ENCODE measurements at regions not wholly inside any gene's neighbourhood (a gene's known extent, or its start where the extent isn't known, plus 50 kb on each side); places are given as distances from the start of the nearest gene placed in this dataset.
"Not testable (repeated sequence)": the region's sequence is repeated elsewhere in the genome, so short reads cannot be mapped to it uniquely, and the experiment has no call there.

GRCh38 chr21:14008006-14008405, 202.7 kb downstream of the LIPI start:
- not testable (repeated sequence) for DNase-seq

GRCh38 chr21:14006144-14006543, 204.6 kb downstream of the LIPI start:
- DNase-seq: not testable (repeated sequence)

- DNase-seq: not testable (repeated sequence)
Measured at GRCh38 chr21:13986996-13987958, 223.5 kb downstream of the LIPI start.

GRCh38 chr21:13985865-13986863, 224.6 kb downstream of the LIPI start:
- DNase-seq: not testable (repeated sequence)

- not testable (repeated sequence) for DNase-seq
Measured at GRCh38 chr21:13985137-13985864, 225.5 kb downstream of the LIPI start.

- DNase-seq: not testable (repeated sequence)
Measured at GRCh38 chr21:13984728-13985127, 226.0 kb downstream of the LIPI start.

GRCh38 chr21:13981176-13982087, 229.3 kb downstream of the LIPI start:
- not testable (repeated sequence) for DNase-seq

GRCh38 chr21:13980115-13980662, 230.6 kb downstream of the LIPI start:
- not testable (repeated sequence) for DNase-seq

- not testable (repeated sequence) for DNase-seq
Measured at GRCh38 chr21:13979608-13980007, 231.1 kb downstream of the LIPI start.

- not testable (repeated sequence) for DNase-seq
Measured at GRCh38 chr21:13974582-13974981, 236.2 kb downstream of the LIPI start.

GRCh38 chr21:13969853-13970252, 240.9 kb downstream of the LIPI start:
- not testable (repeated sequence) for DNase-seq

- not testable (repeated sequence) for DNase-seq
Measured at GRCh38 chr21:13969002-13969401, 241.8 kb downstream of the LIPI start.

GRCh38 chr21:13963259-13963658, 247.5 kb downstream of the LIPI start:
- not testable (repeated sequence) for DNase-seq

- no peak for DNase-seq
Measured at GRCh38 chr21:13937236-13937635, 273.5 kb downstream of the LIPI start.

GRCh38 chr21:13936033-13936937, 274.5 kb downstream of the LIPI start:
- DNase-seq: not testable (repeated sequence)

GRCh38 chr21:13935396-13936032, 275.2 kb downstream of the LIPI start:
- not testable (repeated sequence) for DNase-seq

- DNase-seq: not testable (repeated sequence)
Measured at GRCh38 chr21:13934887-13935342, 275.8 kb downstream of the LIPI start.

GRCh38 chr21:13923175-13923574, 287.6 kb downstream of the LIPI start:
- not testable (repeated sequence) for DNase-seq

- DNase-seq: not testable (repeated sequence)
Measured at GRCh38 chr21:13921455-13921854, 289.3 kb downstream of the LIPI start.

Data from HCEC 1CT (cell line).